NCI-H2081 (cell line): ENCODE measurements at regions not wholly inside any gene's neighbourhood (a gene's known extent, or its start where the extent isn't known, plus 50 kb on each side); places are given as distances from the start of the nearest gene placed in this dataset.

ENCODE experiments used
- DNase-seq, 2 experiments: peaks; one replicate each; lab custom pipeline; 2025; lab: John Stamatoyannopoulos, UW

GRCh38 chr1:79683420-79683819, 676.9 kb upstream of the ADGRL4 start:
- no peak for DNase-seq

GRCh38 chr1:79682478-79682877, 675.9 kb upstream of the ADGRL4 start:
- no peak for DNase-seq

DNA sequence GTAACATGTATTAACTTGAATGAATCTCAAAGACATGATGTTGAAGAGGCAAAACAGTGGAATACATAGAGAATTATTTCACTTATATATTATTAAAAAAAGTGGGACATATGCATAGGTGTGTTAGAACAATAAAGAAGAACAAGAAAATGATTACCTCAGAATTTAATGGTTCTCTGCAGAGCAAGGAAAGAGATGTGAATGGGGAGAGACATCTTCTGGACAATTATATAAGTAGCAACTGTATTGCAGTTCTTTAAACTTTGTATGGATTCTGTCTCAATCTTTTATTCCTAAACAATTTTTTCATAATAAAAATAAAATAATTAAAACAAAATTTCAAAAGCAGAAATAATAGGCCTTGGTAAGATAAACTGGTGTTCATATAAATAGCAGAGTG, 674.9 kb upstream of the ADGRL4 start:
- no peak for DNase-seq

- DNase-seq, result no peak
These were observed 673.4 kb upstream of the ADGRL4 start for GRCh38 chr1:79679916-79680315.

- no peak for DNase-seq
These were observed 661.5 kb upstream of the ADGRL4 start for GRCh38 chr1:79667848-79668696.

GRCh38 chr1:79667166-79667565, 660.6 kb upstream of the ADGRL4 start:
- no peak for DNase-seq

GRCh38 chr1:79663916-79664315, 657.4 kb upstream of the ADGRL4 start:
- DNase-seq, result no peak

GRCh38 chr1:79662596-79662995, 656.1 kb upstream of the ADGRL4 start:
- no peak for DNase-seq

DNA sequence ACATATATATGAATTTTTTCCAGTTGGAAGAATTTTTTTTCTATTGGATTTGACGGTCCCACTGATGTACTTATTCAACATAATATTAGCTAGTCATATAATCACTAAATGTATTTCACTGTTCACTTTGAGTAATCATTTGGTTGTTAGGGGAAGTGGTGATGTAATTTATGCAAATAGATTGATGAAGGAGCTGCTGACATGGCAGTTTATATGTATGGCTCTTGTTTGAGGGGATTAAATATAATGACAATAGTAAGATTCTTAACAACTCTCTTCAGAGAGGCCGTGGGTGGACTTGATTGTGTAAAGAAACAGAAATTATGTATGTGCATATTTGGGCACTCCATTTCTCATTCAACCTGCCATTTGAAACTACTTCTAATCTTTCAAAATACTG, 653.6 kb upstream of the ADGRL4 start:
- DNase-seq, result no peak

DNA sequence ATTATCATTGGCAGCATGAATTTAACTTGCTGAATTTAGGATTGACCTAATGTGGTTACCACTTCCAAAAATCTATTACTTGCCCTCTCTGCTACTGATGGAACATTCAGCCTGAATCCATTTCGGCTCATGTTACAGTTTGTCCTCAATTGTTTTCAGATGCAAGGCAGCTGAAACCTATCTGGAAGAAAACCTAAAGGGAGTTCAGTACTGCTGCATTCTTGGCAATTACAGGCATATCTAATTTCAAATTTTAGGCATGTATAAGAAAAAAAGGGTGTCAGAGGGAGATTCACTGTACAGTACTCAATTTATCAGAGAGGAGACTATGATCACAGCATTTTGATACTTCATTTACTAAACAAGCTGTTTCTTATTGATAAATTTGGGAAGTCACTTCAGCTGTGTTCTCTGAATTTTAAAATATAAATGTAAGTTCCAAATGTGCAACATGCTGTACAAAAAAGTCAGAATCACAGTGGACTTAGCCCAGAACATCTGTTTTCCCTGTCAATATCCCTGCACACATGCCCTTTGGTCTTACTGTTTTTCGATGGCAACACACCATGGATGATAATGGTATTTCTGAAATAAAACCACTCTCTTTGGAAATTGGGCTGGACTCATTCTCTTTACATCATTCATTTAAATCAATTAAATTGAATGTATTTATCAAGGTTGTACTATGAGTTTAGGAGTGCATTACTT, 651.6 kb upstream of the ADGRL4 start:
- no peak for DNase-seq

- no peak for DNase-seq
These were observed 649.3 kb upstream of the ADGRL4 start for GRCh38 chr1:79655876-79656275.

DNA sequence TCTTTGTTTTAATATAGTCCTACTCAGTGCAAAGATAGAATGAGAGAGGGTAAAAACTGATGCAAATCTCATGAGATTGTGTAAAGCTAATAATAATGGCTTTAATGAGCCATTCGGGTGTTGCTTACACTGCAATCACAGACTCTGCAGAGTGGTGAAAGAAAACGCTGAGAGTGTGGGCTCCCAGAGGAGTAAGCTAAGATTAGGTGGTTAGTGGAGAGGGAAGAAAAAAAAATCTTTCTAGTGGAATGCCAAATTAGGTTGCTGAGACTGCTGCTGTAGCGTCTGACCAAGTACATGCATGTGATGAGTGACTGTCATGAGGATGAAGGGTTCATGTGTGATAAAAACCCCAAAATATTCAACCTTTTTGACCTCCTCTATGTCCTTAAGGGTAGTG, 645.9 kb upstream of the ADGRL4 start:
- no peak for DNase-seq

DNA sequence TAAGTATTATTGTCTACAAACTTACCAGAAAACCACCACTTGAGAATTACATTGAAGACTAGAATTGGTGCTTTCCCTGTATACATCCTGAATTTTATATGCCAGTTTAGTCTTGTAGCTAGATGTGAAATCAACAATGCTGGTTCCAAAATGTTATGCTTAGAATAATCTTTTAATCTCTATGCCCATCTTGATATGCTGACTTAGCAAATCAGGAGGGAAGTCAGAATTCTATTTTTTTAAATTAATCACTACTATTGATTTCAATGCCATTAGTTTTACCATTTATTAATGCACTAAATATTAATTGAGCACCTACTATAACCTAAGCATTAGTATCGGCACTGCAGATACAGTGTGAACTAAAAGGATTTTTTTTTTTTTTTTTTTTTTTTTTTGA, 641.6 kb upstream of the ADGRL4 start:
- no peak for DNase-seq

DNA sequence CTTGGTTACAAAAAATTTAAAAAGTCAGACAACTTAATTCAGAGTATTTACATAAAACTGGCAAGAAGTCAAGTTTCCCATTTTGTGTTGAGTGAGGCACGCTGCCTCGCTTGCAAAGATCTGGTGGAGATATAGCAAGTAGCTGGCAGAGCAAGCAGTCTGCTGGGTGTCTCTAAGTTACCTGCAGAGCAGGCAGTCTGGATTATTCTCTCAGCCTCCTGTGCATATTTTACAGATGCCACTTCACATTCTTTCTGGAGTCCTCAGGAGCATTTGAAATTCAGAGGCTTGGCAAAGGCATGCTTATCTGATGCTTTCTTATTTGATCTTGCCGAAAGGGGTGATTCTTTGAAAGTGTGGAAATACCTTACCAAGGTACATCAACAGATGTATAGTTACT, 640.4 kb upstream of the ADGRL4 start:
- DNase-seq, result no peak

GRCh38 chr1:79638382-79638781, 631.9 kb upstream of the ADGRL4 start:
- no peak for DNase-seq

GRCh38 chr1:79633456-79633855, 626.9 kb upstream of the ADGRL4 start:
- no peak for DNase-seq

- DNase-seq, result no peak
These were observed 622.9 kb upstream of the ADGRL4 start for GRCh38 chr1:79629414-79629813.

DNA sequence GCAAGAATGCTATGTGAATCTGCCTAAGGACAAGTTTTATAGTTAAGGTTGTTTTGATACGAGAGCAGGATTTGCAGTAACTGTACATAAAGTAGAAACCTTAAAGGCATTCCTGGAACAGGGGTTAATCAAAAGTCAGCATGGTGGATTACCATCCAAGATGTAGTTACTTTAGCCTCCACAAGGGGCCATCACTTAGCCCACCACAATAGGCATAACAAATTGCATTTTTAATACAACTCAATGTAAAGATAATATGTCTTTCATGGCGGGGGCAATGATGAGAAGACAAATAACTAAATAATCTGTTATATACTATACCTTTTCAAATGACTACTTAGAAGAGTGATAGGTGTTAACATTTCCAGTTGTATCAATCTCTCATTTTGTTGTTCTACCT, 611.2 kb upstream of the ADGRL4 start:
- no peak for DNase-seq

GRCh38 chr1:79614762-79615161, 608.2 kb upstream of the ADGRL4 start:
- no peak for DNase-seq

- no peak for DNase-seq
These were observed 607.6 kb upstream of the ADGRL4 start for GRCh38 chr1:79614106-79614505.

DNA sequence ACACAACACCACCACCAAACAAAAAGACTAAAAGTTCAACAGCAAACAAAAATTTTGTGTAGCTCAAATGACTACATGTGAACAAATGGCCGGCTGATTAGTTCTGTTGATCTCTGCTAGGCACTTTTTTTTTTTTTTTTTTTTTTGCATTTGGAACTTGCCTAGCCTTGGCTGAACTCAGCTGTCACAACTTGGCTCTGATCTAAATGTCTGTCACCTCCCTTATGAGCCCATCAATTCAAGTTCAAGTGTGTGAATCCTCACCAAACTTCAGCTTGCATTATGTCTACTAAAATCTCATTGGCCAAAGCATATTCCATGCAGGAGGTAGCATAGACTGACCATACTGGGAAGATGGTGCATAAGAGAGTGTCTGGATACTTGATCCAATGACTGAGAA, 606.5 kb upstream of the ADGRL4 start:
- DNase-seq, result no peak

DNA sequence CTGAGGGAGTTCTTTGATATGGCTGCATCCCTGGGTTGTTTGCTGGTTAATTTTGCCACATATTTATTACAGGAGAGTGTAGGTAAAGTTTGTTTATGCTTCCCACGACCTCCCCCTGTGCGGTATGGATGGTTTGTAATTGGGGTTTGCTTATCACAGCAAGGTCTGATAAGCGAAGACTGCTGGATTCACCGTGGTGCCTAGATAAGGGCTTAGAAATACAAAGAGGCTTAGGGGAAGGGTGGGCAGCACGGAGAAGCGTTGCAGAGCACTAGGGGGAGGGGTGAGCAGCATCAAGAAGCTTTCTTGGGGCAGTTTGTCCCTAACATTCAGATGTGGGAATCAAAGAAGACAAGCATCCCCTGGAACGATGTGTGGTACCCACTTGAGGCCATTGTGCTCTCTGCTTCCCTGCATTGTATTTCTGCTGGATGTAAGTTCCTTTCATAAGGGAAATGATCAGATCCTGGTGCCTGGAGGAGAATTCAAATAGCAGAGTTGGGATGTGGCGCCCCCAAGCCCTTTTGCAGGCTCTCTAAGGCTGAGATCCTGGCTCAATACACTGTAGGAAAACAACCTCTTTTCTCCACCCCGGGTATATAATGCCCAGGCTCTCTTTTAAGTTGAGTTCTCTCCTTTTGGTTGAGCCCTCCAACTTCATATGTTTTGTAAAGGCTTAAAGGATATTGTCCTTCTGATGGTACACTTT, 598.1 kb upstream of the ADGRL4 start:
- DNase-seq, result no peak

GRCh38 chr1:79603843-79604242, 597.3 kb upstream of the ADGRL4 start:
- no peak for DNase-seq
